Transverse colon (tissue), 4 donors: ENCODE measurements at regions not wholly inside any gene's neighbourhood (a gene's known extent, or its start where the extent isn't known, plus 50 kb on each side); places are given as distances from the start of the nearest gene placed in this dataset.

Experiments
- DNase-seq: peaks from one replicate; pipeline ENCODE4 v3.0.0-alpha.2; 2019
- H3K27ac ChIP-seq, 4 donors: fragments of 200-600 bp; sonication (generic); 2 replicates each; pipeline ENCODE4 v1.5.1; 2016 to 2018; ENCODE audit warnings: inconsistent platforms in 4 of 4
- H3K27me3 ChIP-seq: fragments of 200-600 bp; sonication (generic); 2 replicates; pipeline ENCODE4 v1.5.1; 2017; ENCODE audit warnings: inconsistent platforms
- H3K36me3 ChIP-seq, 4 donors: fragments of 200-600 bp; sonication (generic); 2 replicates each; pipeline ENCODE4 v1.5.1; 2017 to 2019; ENCODE audit warnings: inconsistent platforms in 4 of 4
- H3K4me1 ChIP-seq, 4 donors: fragments of 200-600 bp; sonication (generic); 2 replicates each; pipeline ENCODE4 v1.5.1; 2017 to 2020; ENCODE audit warnings: inconsistent platforms in 4 of 4
- H3K4me3 ChIP-seq, 4 donors: fragments of 200-600 bp; sonication (generic); 1 replicate in 1 of 4; 2 replicates in 3 of 4; pipeline versions ENCODE4 v1.5.1 to v1.6.1; 2017 to 2019; ENCODE audit warnings: inconsistent platforms in 4 of 4
- H3K9me3 ChIP-seq, 2 donors: fragments of 200-600 bp; sonication (generic); 2 replicates each; pipeline ENCODE4 v1.5.1; 2017 to 2019; ENCODE audit warnings: inconsistent platforms in 2 of 2
- EP300 ChIP-seq: sonication (generic); formaldehyde crosslinking; IDR thresholded peaks from one replicate; pipeline ENCODE4 v1.6.1; 2017; ENCODE audit warnings: antibody characterized with exemption, low read depth
- POLR2A ChIP-seq: fragments of 450-650 bp; IDR thresholded peaks from one replicate; pipeline ENCODE4 v1.6.1; 2016; ENCODE audit warnings: antibody characterized with exemption, mild to moderate bottlenecking, moderate library complexity
- POLR2AphosphoS5 ChIP-seq, 3 donors: sonication (generic); formaldehyde crosslinking; IDR thresholded peaks; one replicate each; pipeline ENCODE4 v1.6.1; 2016; ENCODE audit warnings: antibody characterized with exemption in 3 of 3
- WGBS, 2 donors: methylation state at CpG; one replicate each; pipeline ENCODE4 v1.1.5; 2018; ENCODE audit warnings: low coverage in 1 of 2; 5-methylcytosine and 5-hydroxymethylcytosine counted together
- in situ Hi-C, 4 donors: fragments of 200-750 bp; cut with MboI; loops; one replicate each; pipeline versions ENCODE4 v1.15.0 to v1.15.1; 2017; ENCODE audit warnings: low sequenced_read_pairs in 3 of 4, low pct_ligation_motif_present in 1 of 4, low pct_unique_long_range_greater_than_20kb in 1 of 4
- intact Hi-C: fragments of 100-400 bp; cut with DNase I; formaldehyde crosslinking; loops from one replicate; pipeline ENCODE4 v1.15.1; 2023; ENCODE audit warnings: low total_unique reads
- TF ChIP-seq, protein P1 (sequence below), 5 experiments: fragments of 200-600 bp in 3 of 5; fragments of 450-650 bp in 2 of 5; sonication (generic) in 3 of 5; IDR thresholded peaks; 1 replicate in 2 of 5; 2 replicates in 3 of 5; pipeline ENCODE4 v1.5.1; 2016 to 2017; ENCODE audit warnings: antibody characterized with exemption in 5 of 5, inconsistent platforms in 3 of 5, mild to moderate bottlenecking in 2 of 5, moderate library complexity in 1 of 5

DNA sequence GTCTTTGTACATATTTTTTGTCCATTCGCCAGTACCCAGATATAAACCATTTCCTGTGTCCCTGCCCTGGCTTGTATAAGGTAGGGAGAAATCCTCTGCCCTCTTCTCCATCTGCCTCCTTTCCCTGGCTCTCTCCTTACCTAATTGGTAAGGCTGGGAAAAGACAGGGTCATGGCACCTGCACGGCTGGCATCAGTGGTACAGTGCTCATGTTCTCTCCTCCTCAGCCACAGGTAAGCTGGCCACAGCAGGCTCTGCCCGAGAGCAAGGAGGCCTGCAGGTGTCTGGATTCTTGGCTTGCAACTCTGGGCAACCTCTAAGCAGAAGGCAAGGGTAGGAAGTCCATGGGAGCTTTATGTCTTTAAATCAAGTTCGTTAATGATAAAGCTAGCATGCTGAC, 419.9 kb downstream of the BUD13 start:
- 64 to 79% methylated on average over 4 of the region's 4 CpGs for WGBS, 2 donors
- Histone ChIP-seq H3K9me3 (no peaks in the 10 kb centered on the region), H3K36me3 (no peaks in the 10 kb centered on the region), H3K4me3 (no peak overlapping the region), H3K27me3 (peaks cover 3% of the 10 kb centered on the region), H3K27ac (no peak overlapping the region), H3K4me1 (no peaks in the 10 kb centered on the region)
- no peak for TF ChIP-seq EP300
- TF ChIP-seq, protein P1, sequence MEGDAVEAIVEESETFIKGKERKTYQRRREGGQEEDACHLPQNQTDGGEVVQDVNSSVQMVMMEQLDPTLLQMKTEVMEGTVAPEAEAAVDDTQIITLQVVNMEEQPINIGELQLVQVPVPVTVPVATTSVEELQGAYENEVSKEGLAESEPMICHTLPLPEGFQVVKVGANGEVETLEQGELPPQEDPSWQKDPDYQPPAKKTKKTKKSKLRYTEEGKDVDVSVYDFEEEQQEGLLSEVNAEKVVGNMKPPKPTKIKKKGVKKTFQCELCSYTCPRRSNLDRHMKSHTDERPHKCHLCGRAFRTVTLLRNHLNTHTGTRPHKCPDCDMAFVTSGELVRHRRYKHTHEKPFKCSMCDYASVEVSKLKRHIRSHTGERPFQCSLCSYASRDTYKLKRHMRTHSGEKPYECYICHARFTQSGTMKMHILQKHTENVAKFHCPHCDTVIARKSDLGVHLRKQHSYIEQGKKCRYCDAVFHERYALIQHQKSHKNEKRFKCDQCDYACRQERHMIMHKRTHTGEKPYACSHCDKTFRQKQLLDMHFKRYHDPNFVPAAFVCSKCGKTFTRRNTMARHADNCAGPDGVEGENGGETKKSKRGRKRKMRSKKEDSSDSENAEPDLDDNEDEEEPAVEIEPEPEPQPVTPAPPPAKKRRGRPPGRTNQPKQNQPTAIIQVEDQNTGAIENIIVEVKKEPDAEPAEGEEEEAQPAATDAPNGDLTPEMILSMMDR (IDR thresholded peaks at IDR 0.05): no peak
- in situ Hi-C loops: no loop called here
- intact Hi-C loops: no loop called here
- DNase-seq: no peak

DNA sequence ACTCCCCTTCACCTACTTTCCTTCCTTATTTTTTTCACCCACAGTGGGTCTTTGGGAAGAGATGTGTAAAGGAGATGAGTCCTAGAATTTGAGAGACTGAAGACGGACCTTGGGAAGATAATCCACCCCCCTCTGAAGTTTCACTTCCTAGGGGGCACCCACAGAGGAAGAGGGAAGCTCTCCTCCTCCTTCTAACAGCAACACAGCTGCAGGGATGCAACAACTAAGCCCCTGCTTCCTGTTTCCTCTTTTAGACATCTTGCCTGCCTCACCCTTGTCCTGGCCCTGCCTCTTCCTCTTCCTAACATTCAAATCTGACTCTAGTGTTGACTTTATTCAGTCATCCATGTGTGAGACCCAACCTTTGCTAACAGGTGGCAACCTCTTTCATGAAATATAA, 424.6 kb downstream of the BUD13 start:
- no peak for DNase-seq
- Histone ChIP-seq H3K4me3 (no peak overlapping the region), H3K36me3 (no peaks in the 10 kb centered on the region), H3K4me1 (no peaks in the 10 kb centered on the region), H3K27me3 (no peaks in the 10 kb centered on the region), H3K27ac (no peak overlapping the region), H3K9me3 (no peaks in the 10 kb centered on the region)
- whole genome bisulfite sequencing, 2 donors: 38 to 42% methylated on average over 1 of the region's 1 CpG
- TF ChIP-seq, protein P1 (IDR thresholded peaks at IDR 0.05): no peak
- TF ChIP-seq EP300 (no peak), POLR2A (no peak), POLR2AphosphoS5 (IDR thresholded peaks at IDR 0.05) (no peak)
- in situ Hi-C loops: no loop called here
- intact Hi-C loops: no loop called here

DNA sequence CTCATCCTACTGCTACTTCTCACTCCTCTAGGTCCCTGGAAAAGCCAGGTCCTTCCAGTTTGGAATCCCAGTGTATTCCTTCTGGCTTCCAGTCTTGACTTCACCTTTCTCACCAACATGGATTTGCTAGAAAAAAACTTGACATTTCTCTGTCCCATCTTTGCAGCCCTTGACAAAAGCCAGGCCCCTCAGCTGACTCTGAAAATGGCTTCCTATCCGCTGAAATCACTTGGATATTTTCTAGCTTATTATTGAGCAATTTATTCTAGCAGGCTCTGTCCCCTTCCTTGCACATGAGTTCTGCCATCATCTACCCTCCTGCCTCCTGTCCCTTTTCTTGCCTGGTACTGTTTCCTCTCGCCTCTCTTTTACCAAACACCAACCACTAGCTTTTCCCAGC, 427.2 kb downstream of the BUD13 start:
- Histone ChIP-seq H3K4me3 (no peak overlapping the region), H3K27ac (no peak overlapping the region), H3K36me3 (no peaks in the 10 kb centered on the region), H3K4me1 (no peaks in the 10 kb centered on the region), H3K9me3 (no peaks in the 10 kb centered on the region), H3K27me3 (no peaks in the 10 kb centered on the region)
- TF ChIP-seq EP300 (no peak), POLR2AphosphoS5 (IDR thresholded peaks at IDR 0.05) (no peak), POLR2A (no peak)
- TF ChIP-seq, protein P1 (IDR thresholded peaks at IDR 0.05): no peak
- no peak for DNase-seq
- in situ Hi-C loops: no loop called here
- 60 to 68% methylated on average over 1 to 2 of the region's 2 CpGs for WGBS, 2 donors
- intact Hi-C loops: no loop called here

DNA sequence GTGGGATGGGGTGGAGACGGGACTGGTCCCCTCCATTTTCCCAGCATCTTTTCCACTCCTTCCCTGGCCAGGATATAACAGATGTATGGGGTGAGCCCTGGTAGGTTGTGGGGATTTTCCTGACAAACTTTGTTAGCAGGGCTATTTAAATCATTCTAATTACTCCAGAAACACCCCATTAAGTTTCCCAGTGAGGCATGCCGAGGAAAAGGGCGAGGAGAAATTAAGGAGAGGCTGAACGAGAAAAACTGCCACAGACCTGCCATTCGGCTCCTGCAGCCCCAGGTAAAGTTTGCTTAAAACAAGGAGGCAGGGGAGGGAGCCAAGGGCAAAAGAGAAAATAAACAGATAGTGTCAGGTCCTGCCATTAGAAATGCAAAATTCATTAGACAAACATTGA, 428.2 kb downstream of the BUD13 start:
- in situ Hi-C loops: no loop called here
- H3K27ac ChIP-seq: no peak overlapping the region
- peaks cover 0 to 3% (median 0%) of the 10 kb centered on the region in 4 donors for H3K4me1 ChIP-seq
- no peaks in the 10 kb centered on the region for H3K27me3 ChIP-seq
- WGBS, 2 donors: 54 to 72% methylated on average over 5 of the region's 5 CpGs
- H3K36me3 ChIP-seq: no peaks in the 10 kb centered on the region
- DNase-seq: no peak
- no peaks in the 10 kb centered on the region for H3K9me3 ChIP-seq
- TF ChIP-seq POLR2A (no peak), EP300 (no peak), POLR2AphosphoS5 (IDR thresholded peaks at IDR 0.05) (no peak)
- TF ChIP-seq, protein P1 (IDR thresholded peaks at IDR 0.05): no peak
- no peak overlapping the region for H3K4me3 ChIP-seq
- intact Hi-C loops: no loop called here
